GM18907 (cell line): ENCODE measurements at regions not wholly inside any gene's neighbourhood (a gene's known extent, or its start where the extent isn't known, plus 50 kb on each side); places are given as distances from the start of the nearest gene placed in this dataset.

Source experiments
- ATAC-seq: cut with Tn5 transposase; IDR thresholded peaks from one replicate; pipeline ENCODE4 v1.9.1; 2021; ENCODE audit warnings: mild to moderate bottlenecking, moderate library complexity; ENCODE audit not compliant: unreplicated experiment

DNA sequence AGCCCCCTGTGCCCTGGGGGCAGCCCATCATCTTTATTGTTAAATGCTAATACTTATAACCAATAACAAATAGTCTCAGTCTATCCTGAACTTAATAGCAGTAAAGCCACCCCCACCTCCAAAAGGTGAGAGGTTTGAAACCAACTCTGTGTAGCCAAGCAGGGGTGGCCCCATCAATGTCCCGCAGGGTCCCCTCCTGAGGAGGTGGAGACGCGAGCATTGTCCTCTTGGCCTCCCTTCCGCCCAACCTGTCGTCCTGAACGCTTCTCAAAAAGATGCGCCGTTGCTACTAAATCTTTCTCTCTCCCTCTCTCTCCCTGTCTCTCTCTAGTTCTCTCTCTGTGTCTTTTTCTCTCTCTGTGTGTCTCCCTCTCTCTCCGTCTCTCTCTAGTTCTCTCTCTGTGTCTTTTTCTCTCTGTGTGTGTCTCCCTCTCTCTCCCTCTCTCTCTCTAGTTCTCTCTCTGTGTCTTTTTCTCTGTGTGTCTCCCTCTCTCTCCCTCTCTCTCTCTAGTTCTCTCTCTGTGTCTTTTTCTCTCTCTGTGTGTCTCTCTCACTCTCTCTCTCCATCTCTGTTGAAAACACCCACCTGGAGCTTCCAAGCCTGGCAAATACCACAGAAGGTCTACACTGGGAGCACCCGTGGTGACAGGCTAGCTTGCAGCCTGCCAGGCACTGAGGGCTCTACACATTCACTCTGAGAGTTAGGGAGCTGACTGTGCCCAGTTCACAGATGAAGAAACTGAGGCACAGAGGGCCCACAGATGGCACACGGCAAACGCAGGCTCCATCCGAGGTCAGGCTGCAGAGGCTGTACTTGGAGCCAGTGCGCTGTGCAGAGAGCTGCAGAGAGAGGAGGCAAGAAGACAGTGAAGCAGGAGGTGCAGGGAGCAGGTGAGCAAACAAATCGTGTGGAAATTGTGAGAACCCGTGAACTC lies 185.9 kb downstream of the C16orf95 start:
- no peak for ATAC-seq

- ATAC-seq: no peak
Measured at GRCh38 chr16:87131996-87132345, 185.2 kb downstream of the C16orf95 start.

- ATAC-seq: no peak
Measured at GRCh38 chr16:87132361-87133014, 184.7 kb downstream of the C16orf95 start.

DNA sequence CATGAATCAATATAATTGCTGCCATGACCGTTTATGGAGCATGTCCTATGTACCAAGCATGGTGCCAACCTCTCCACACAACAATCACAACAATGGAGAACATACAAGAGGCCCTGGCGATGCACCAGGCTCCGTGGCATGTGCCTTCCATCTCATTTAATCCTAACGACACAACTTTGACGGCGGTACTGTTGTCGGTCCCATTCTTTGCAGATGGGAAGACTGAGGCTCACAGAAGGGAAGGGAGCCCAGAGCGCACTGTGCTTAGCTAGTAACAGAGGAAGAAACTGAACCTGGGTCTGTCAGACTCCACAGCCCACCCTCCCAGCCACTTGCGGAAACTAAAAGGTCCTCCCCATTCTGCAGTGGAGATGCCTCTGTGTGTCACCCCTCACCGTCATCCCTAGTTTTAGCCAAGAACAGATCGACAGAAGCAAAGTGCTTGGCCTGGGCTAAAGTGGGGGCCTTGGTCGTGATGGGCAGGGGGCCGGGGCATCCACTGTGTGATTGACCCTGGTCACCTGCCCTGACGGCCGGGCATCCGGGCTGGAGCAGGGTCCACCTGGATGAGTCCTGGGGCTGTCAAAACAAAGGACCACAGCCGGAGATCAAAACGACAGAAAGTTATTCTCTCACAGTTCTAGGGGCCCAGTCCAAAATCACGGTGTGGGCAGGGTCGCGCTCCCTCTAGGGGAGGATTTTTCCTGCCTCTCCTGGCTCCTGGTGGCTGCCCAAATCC lies 183.9 kb downstream of the C16orf95 start:
- no peak for ATAC-seq

GRCh38 chr16:87133966-87134627 lies 183.1 kb downstream of the C16orf95 start:
- no peak for ATAC-seq

DNA sequence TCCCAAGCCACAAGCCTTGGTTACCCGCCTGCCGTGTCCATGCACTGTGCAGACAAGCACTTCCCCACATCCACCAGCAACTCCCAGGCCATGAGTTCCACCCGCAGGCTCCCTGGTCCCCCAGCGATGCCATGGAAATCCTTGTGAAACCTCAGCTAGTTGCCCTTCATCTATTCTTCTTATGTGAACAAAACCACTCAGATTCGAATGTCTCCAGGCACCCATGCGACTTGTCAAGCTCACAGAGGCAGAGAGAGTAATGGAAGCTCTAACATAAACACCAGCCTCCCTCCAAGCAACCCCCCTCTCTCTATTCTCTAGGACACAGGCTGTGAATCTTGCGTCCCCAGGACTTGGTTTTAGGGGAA lies 182.6 kb downstream of the C16orf95 start:
- no peak for ATAC-seq

DNA sequence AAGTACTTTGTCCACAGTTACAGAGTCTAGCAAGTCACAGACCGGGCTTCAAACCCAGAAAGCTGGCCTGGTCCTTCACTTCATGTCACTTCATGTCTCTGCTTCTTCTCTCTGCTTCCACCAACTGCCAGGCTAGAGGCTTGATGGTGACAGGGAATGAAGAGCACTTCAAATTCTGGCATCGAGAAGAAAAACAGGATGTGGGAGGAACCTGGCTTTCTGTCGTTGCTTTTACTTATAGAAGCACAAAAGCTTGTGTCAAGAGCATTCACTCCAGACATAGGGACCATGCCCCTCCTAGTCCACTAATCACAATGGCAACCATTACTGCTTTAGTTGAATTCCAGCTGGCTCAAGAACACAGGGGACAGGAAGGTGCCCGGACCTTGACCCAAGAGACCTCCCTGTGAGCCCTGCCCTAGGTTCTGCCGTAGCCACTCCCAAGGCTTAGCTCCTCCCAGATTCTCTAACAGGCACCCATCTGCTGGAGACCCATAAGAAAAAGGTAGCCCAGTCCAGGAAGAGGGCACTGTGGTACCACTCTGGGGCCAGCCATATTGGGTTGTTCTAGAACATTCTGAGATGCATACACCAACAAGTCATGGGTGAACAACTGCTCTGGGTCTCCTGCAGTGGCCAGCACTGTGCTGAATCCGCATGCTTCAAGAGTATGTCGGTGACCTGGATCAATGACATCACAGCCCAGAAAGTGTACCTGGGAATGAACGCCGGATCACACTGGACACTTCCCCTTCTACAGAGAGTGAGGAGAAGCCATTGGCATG lies 181.8 kb downstream of the C16orf95 start:
- ATAC-seq: no peak

- no peak for ATAC-seq
Measured at GRCh38 chr16:87138316-87138715, 178.9 kb downstream of the C16orf95 start.

GRCh38 chr16:87138738-87139267 lies 178.4 kb downstream of the C16orf95 start:
- no peak for ATAC-seq

DNA sequence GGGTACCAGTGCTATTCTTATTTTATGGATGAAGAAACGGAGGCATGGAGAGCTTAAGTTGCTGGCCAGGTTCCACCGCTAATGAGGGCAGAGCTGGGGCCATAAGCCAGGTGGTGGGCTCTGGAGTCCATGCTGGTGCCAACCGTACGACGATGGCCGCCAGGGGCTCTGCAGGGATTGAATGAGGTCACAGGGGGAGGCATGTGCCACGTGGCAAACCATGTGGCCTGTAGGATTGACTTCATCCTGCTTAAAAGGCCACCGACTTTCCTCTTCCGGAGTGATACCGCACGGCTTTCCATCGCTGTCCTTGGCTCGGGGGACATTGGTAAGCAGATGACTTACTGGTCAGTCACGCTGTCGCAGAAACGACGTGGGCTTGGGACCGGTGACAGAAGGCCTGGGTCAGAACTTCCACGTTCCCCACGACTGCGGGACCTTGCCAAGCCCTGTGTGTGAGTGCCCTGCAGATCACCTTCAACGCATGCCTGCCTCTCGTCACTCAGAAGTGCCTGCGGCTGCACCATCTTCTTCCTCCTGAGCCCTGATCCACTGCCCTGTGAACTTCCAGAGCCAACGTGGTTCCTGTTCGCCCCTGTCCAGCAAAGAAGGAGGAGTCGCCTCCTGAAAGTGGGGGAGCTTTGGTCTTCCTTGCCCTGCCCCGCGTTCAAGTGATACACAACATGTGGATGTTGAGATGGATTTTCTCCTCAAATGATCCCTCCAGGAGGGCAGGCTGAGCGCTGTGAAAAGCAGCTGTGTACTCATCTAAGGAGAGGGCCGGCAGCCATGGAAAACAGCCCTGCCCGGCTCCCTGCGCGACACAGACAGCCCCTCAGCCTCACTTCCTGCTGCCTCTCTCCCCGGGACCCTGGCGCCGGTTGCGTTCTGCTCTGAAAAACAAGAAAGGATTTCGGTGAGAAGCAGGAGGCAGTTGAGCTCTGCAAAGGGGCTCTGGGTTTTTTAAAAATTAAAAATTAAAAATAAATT lies 176.7 kb downstream of the C16orf95 start:
- no peak for ATAC-seq

DNA sequence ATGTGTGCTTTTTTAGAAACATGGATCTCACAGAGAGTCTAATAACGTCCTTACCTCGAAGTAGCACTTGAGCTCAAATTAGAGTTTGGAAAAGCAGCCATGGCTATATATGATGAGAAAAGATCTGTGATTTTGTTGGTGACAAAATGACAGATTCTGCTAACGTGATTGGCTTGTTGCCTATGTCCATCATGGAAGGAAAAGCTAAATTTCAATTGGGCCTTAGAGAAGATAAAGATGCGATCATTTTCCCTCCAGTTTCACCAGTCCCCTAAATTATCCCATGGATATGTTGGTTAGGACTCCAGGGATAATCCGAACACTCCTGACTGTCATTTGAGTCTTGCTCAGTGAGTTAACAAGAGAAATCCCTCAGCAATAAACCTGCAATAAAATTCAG lies 175.8 kb downstream of the C16orf95 start:
- ATAC-seq: no peak

GRCh38 chr16:87143661-87144121 lies 173.5 kb downstream of the C16orf95 start:
- no peak for ATAC-seq

DNA sequence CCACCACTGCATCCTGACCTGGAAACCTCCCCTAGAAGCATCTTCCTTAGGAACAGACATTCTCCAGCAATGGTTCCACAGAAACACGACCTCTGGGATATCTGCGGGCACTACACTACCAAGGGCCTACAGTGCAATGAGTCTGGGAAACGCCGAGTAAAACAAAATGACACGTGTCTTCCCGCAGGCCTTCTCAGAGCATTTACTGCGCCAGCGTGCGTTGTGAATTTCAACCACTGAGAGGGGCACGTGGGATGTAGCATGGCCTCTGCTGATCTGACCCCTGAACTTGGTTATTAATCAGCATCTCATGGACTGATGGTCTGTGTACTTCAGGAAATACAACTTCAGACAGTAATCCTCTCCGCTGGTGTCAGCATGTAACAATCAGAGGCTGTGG lies 173.0 kb downstream of the C16orf95 start:
- no peak for ATAC-seq

GRCh38 chr16:87145181-87146176 lies 171.7 kb downstream of the C16orf95 start:
- no peak for ATAC-seq

DNA sequence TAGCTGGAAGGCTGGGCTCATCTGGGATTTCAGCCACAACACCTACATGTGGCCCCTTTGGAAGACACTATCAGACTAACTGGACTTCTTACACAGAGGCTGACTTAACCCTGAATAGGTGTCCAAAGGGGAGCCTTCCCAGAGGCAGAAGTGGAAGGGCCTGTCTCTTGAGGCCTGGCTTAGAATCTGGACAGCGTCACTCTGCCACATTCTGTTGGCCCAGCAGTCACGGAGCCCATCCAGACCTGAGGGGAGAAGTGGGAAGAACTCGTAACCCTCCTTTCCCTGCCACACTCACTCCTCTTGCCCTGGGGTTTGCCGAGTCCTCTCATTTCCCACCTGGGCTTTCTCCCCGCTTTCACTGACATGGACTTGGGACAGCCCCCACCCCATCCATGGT lies 170.5 kb downstream of the C16orf95 start:
- no peak for ATAC-seq

- ATAC-seq: no peak
Measured at GRCh38 chr16:87149051-87149450, 168.1 kb downstream of the C16orf95 start.

- ATAC-seq: no peak
Measured at GRCh38 chr16:87150262-87150661, 166.9 kb downstream of the C16orf95 start.
